CD4-positive, alpha-beta T cell treated with Interleukin-12 subunit alpha and Interleukin-12 subunit beta, for 1 hour (primary cell): ENCODE measurements at regions not wholly inside any gene's neighbourhood (a gene's known extent, or its start where the extent isn't known, plus 50 kb on each side); places are given as distances from the start of the nearest gene placed in this dataset.

ENCODE experiments used
- DNase-seq: peaks from one replicate; pipeline ENCODE4 v3.0.0-alpha.2; 2020

DNA sequence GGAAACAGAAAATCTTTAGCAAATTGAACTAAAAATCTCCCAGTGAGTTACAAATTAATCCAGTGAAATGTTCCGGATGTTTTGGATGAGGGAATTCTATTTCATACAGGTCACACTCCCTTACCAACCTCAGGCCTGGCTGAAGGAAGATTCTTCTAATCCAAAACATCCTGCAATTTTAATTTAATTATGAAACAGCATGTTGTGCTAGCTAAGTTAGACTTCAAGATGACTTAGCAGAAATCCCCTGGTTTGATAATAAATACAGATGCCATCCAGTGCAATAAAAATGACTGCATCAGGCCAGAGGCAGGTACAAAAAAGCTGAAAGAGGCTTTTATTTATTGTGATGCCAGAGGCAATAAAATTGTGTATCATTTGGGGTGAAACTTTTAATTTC is 96.7 kb upstream of the CLDN10 start:
- DNase-seq: no peak

DNA sequence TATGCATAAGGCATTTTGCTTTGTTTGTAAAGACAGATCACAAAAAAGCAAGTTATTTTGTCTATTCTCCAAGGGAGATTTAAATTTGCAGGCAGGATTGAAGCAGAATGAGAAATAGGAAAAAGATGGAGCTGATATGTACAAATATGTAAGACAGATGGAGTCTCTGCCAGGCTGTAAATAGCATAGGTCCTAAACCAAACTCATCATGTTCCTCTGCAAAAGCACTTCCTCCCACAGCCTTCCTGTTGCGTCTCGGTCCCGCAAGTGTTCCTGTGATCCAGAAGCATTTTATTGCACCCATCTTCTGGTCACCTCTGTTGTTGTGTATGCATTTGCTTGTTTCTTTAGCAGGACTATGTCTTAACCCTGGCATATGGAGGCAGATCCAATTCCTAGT is 95.7 kb upstream of the CLDN10 start:
- DNase-seq: no peak

DNA sequence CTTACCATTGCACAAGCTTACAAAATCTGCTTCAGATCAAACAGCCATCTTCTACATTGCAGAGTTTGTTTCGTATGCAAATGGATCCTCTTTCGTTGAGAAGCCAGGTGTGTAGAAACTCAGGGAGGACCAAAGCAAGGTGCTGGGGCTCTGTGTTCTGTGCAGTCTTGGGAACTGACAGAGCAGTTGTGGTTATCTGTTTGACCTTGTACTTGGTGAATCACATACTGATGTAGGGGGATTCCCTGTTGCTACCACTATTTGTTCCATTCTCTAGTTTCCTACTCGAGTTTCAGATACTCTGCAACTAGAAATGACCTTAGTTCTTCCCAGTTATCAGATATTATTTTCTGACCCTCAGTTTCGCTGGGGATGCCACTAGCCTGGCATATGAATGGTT is 95.2 kb upstream of the CLDN10 start:
- no peak for DNase-seq

DNA sequence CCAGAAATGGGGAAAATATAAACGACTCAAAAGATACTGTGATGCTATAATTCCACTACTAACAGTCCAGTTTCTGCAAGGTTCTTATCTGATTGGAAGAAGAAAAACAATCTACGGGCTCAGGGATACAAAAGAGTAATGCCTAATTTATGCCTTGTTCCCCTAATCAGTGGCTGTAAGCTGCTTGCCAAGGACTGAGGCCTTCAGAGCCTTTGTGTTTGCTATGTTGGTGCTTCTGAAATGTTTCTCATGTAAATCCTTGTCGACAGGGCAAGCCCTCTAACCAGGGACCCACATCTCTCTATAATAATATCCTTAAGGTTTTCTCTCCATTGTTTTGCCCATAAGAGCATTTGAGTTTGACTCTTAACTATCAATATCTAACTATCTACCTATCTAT is 89.7 kb upstream of the CLDN10 start:
- no peak for DNase-seq

DNA sequence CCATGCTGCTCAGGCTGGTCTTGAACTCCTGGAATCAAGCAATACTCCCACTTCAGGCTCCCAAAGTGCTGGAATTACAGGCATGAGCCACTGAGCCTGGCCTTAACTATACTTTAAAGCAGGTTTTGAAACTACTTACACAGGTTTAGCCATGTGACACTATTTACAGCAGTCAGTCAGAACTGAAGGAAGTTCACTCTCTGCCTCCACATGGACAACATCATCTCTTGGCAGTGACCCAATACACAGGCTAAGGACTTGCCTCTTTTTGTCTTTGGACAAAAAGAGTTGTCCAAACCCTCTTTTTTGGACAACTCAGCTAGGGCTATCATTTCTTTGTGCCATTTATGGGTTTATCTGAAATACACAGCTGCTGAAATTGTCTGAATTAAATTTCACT is 89.0 kb upstream of the CLDN10 start:
- no peak for DNase-seq

DNA sequence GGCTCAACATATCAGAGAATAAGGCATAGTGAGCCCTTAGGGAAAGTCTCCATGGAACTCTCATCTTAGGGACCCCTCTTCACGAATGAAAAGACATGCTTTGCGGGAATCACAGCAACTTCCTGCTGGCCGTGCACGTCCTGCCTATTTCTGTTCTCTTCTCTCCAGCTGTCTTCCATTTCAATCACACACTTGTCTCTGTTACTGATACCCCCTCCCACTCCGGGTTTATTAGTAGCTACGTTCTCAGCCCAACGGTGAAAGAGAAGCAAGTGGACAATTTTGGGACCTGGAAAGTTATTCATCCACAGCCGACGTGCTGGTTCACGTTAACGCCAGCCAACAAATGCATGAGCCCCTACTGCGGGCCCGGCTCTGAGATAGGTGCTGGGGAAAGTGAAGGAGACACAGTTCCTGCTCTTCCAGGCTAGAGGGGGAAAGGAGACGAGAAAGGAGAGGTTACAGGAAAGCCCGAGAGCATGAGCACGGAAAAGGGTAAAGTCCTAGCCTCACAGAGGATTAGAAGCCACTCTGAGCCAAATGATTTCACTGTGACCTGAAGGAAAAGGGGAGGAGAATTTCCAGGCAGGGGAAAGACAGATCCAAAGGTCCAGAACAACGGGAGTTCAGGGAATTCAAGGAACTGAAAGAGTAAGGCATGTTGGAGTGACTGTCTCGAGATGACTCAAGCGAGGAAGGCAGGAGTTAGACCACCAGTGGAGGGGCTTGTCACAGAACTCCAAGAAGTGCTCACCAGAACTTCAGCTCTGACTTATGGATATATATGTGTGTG is 81.8 kb upstream of the CLDN10 start:
- DNase-seq: no peak

DNA sequence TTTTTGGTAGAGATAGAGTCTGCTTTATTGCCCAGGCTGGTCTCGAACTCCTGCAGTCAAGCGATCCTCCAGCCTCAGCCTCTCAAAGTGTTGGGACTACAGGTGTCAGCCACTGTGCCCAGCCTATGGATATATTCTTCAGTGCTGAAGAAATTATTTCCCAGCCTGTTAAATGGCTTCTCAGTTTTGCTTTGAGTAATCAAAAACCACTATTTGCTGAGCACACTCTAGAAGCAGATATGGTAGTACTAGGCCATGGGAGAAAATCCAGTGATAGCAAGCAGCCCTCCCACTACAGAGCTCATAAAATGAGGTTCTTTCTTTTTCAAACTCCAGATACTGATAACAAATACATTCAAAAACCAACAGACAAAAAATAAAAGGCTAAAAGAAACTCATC is 80.6 kb upstream of the CLDN10 start:
- no peak for DNase-seq

DNA sequence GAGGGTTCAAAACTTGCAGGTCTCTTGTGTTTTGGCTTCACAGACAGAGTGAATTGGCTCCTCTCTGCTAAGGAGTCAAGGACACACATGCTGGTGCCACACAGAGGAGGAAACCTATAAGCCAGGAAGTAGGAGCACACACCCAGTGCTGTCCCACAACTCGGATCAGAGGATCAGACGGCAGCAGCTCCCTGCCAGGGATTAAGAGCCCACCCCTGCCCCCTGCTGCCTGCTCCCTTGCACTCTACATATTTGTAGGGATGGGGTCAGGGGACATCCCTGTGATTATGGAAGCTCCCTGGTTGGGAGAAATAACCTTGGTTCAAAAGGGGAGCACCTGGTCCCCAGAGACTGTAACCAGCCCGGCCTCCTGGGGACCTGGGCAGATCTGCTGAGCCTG is 77.5 kb upstream of the CLDN10 start:
- no peak for DNase-seq

DNA sequence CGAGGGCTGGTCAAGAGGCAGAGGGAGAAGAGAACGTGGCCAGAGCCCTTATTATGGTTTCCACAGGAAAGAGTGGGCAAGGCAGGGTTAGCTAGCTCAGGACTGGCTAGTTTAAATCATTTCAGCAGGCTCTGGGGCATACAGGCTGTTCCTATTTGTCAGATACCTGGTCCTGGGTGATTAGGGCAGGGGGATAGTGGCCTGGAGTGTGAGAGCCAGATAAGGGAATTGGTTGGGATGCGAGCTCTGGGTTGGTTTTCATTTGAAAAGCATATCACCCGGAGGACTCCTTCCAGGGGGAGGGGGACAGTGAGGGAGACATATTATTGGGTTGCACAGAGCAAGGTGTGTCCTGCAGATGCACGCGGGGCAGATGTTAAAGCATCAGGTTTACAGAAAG is 75.3 kb upstream of the CLDN10 start:
- no peak for DNase-seq

DNA sequence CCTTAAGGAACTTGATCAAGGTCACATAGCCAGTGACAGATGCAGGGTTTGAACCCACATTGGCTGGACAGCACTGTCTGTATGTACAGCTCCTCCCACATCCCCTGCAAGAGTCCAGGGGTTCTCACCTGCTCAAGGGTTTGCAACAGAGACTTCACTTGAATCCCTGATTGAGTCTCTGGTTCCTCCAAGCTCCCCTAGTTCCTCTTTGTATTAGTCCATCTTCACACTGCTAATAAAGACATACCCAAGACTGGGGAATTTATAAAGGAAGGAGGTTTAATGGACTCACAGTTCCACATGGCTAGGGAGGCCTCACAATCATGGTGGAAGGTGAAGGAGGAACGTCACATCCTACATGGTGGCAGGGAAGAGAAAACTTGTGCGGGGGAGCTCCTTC is 72.8 kb upstream of the CLDN10 start:
- no peak for DNase-seq

DNA sequence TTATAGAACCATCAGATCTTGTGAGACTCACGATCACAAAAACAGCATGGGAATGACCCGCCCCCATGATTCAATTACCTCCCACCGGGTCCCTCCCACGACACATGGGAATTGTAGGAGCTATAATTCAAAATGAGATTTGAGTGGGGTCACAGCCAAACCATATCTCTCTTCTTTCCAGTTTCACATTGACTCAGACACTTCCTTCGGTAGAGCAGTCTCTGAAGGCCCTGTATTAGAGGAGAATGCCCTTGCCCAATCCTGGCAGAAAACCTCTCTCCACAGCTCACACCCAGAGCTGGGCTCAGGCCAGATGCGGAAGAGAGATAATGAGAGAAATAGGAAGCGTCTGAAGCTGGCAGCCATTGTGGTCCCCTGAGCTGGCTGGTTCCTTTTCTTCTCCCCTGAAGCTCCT is 72.4 kb upstream of the CLDN10 start:
- peak; percentile 15 for DNase-seq

DNA sequence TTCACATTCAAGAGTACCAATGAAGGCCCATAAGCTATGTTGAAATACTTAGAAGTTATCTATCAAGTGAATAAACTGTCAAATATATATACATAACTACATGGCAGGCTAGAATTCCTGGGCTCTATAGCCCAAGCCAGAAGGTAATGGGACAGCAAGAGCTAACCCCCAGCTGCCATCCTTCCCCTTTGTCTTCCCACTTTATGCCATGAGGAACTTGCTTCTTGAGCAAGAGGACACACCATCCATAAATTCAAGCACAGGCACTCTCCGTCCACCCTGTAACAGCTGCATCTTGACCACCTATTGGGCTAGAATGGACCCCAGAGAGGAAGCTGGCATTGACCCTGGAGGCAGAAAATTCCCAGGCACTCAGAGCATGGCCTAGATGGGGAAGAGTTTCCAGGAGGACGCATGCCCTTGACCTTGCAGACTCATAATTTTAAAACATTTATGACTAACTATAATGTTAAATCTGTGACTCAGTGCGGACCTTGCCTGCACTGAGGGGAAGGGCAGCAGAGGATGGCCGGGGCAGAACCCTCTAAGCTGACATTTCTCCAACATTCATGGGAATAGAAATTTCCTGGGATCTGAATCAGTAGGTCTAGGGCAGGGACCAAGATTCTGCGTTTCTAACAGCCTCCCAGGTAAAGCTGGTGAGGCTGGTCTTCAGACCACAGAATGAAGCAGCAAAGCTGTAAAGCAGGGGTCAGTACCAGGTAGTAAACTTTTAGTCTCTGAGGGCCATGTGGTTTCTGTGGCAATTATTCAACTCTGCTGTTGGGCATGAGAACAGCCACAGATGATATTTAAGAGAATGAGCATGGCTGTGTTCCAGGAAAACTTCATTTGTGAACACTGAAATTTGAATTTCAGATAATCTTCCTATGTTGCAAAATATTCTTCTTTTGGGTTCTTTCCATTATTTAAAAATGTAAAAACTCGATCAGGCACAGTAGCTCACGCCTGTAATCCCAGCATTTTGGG is 71.4 kb upstream of the CLDN10 start:
- DNase-seq: no peak

DNA sequence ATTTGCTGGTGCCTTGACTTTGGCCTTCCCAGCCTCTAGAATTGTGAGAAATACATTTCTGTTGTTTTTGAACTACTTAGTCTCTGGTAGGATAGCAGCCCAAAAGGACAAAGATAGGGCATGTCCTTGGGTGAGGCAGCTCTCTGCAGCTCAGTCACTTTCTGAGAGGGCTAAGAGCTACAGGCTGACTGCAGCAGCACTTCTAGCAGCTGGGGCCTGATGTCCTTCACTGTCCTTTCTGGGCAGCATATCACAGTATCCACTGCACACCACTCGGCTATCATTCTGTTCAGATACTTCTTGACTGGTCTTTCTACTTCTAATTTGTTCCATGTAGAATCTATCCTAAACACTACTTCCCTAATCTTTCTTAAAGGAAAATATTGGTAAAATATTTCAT is 68.5 kb upstream of the CLDN10 start:
- DNase-seq: no peak

DNA sequence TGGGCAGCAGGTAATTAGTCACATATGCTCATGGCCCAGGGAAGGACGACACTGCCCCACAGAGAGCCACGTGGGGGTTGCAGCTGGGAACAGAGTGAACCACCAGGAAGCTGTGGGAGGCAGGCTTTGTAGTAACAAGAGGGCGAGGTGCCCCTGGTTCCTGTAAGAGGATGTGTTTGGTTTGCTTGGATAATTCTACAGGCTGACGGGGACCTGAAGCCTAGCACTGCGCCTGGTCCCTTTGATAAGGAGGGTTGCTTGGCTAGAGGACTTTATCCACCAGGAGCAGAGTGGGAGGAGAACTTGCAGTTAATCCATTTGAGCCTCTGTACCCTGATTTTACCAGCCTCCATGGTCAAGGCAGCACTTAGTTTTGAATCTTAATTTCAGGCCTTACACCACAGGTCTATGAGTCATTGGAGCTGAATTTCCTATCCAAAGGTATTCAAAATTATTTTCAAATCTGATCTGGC is 67.4 kb upstream of the CLDN10 start:
- DNase-seq: no peak

DNA sequence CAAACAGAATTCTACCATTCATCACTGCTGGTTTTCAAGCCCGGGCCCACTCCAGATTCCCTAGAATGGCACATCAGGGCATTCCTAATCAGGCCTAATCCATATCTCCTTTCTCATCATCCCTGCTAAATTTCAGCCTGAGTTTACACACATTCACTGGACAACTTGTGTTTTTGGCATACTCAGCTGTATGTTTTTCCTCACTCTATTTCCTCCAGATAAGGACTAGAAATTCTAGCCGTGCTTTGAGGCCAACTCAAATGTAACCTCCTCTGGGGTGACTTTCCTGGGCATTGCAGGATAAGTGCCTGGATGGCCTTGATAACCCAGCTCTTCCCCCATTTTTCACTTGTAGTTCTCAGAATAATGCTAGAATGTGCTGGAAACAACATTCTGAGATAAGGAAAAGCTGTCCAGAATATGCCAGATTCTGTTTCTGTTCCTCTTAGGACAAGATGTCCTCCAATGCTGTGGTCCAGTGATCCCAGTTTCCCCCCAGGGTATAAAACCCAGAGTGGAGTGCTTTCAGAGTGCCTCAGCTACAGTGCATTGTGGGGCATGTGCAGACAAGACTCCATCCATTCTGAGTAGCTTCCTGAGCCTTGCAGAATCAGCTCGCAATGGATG is 66.9 kb upstream of the CLDN10 start:
- no peak for DNase-seq

DNA sequence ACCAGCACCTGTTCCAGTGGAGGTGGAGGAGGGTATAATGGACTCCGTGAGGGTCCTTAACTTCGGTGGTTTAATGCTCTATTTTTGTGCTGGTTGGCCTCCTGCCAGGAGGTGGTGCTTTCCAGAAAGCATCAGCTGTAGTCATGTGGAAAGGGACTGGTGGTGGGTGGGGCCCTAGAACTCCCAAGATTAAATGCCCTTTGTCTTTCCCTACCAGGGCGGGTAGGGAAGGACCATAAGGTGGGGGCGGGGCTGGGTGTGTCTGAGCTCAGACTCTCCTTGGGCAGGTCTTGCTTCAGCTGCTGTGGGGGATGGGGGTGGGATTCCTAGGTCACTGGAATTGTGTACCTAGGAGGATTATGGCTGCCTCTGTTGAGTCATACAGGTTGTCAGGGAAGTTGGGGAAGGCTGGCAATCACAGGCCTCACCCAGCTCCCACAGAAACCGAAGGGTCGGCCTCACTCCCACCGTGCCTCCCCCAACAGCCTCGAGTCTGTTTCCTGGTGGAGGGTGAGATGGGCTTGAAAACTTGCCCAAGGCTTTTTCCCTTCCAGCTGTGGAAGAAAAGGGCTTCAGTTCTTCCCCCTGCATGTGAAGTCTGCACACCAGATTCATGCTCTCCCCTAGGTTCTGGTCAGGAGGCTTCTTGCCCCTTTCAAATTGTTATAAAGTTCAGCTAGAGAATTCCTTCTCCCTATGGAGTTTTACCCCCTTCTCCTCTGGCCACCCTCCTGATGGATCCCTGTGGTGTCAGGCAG is 60.3 kb upstream of the CLDN10 start:
- DNase-seq: no peak

DNA sequence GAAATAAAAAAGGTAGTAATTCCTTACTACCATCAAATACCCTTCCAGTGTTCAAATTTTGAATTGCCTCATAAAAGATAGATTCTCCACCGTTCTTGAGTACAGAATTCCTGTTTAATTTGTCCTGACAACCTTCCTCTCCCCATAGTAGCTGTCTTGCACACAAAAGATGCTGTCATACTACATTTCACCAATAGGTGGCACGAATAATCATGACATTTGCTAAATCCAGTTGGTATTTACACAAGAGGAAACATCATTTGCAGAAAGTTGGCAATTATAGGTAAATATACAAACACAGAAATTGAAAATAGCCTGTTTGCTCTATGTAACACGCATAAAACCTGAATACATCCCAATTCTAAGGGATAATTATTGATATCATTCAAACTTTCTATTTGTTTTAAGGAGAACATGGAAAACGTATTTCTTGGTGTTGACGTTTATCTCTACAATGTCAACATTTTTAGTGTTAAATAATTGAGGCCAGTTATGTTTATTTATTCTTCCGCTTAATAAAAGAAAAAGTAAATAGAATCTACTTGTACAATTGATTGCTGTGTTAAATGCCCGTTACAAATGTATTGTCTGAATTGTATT is 58.3 kb upstream of the CLDN10 start:
- peak; percentile 40 for DNase-seq

DNA sequence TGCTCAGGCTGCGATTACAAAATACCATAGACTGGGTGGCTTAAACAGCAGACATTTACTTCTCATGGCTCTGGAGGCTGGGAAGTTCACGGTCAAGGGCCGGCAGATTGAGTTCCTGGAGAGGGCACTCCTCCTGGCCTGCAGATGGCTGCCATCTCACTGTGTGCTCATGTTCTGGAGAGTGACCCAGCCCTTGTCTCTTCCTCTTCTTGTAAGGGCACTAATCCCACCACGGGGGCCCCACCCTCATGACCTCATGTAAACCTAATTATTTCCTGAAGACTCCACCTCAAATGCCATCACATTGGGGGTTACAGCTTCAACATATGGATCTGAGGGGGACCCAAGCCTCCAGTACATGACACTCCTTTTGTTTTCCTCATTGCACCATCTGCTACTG is 56.0 kb upstream of the CLDN10 start:
- no peak for DNase-seq

DNA sequence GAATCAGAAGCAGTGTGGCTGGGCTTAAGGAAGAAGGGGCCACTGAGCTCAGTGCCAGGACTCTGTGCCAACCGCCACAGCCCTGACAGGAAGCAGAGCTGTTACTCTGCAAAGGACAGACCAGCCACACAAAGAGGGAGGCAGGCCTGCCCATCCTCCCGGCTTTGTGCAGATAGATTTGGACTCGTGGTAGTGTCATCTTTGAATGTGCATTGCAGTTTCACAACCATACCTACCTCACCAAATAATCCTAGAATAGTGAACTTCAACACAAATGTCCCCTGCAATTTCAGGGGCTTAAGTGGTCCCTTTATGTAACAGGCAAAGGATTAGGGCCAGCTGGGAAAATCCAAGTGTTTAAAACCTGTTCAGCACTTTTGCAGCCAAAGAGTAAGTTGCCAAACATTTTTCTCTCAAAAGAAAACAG is 55.1 kb upstream of the CLDN10 start:
- no peak for DNase-seq

DNA sequence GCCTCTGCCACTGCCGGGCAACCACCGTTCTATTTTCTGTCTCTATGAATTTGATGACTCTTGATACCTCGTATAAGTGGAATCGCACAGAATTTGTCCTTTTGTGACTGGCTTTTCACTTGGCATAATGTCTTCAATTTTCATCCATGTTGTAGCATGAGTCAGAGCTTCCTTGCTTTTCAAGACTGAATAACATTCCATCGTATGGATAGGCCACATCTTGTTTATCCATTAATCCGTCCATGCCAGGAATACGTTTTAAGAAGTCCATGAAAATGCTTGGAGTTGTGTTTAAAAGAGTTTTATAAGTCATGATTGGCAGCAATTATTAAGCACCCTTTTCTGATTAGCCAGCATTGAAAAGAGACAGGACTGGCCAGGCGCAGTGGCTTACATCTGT is 53.6 kb upstream of the CLDN10 start:
- DNase-seq: no peak

DNA sequence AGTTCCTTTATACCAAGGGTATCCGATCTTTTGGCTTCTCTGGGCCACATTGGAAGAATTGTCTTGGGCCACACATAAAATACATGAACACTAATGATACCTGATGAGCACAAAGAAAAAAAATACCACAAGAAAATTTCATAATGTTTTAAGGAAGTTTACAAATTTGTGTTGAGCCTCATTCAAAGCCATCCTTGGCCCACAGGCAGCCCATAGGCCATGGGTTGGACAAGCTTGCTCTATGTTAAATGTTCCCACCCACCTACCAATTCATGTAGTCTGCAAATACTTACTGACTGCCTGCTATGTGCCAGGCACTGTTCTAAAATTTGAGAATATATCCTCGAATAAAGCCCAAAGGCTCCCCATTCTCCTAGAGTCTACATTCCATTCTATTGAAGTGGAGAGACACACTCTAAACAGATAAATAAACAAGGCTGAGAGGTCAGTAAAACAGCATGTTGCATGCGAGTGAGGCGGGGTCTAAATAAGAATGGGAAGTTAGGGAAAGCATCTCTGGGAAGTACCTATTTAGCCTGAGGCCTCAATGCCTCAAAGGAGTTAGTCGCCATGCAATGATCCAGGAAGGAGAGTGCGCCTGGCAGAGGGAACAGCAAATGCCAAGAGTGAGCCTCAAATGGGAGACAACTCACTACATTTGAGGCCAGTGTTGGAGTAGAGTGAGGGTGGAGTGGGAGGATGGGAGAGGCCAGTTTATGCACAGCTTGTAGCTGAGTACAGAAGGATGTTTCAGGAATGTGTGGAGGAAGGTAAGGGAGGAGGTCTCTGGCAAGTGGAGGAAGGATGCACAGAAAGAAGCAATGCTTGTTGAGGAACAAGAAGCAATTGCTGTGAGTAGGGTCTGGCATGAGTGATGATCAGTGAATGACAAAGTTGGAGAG is 52.5 kb upstream of the CLDN10 start:
- no peak for DNase-seq
